ENCODE measurements at regions not wholly inside any gene's neighbourhood (a gene's known extent, or its start where the extent isn't known, plus 50 kb on each side); places are given as distances from the start of the nearest gene placed in this dataset.
"Not testable (repeated sequence)": the region's sequence is repeated elsewhere in the genome, so short reads cannot be mapped to it uniquely, and the experiment has no call there.

GRCh38 chr3:178137206-178137605 lies 399.0 kb upstream of the KCNMB2 start:
- ATAC-seq = no peak
- Histone ChIP-seq H3K27me3 (no peaks in the 10 kb centered on the region), H3K9me3 (no peaks in the 10 kb centered on the region), H3K36me3 (no peaks in the 10 kb centered on the region), H3K4me3 (no peak overlapping the region), H3K4me1 (no peaks in the 10 kb centered on the region), H3K27ac (no peak overlapping the region)
- FAIRE-seq = no peak
- intact Hi-C loops (cut with DNase I) = no loop called here
- 57 to 60% methylated on average over 4 of the region's 4 CpGs for WGBS, 2 donors
- DNase-seq = no peak
- TF ChIP-seq CTCF (IDR thresholded peaks at IDR 0.05) = no peak

- H3K4me3 ChIP-seq = no peak overlapping the region
- no peaks in the 10 kb centered on the region for H3K9me3 ChIP-seq
- FAIRE-seq = no peak
- WGBS, 2 donors = 70 to 72% methylated on average over 3 of the region's 3 CpGs
- no peak for TF ChIP-seq CTCF (IDR thresholded peaks at IDR 0.05)
- intact Hi-C loops (cut with DNase I) = no loop called here
- ATAC-seq = no peak
- DNase-seq = no peak
- H3K4me1 ChIP-seq = no peaks in the 10 kb centered on the region
- H3K27me3 ChIP-seq = no peaks in the 10 kb centered on the region
- no peak overlapping the region for H3K27ac ChIP-seq
- H3K36me3 ChIP-seq = no peaks in the 10 kb centered on the region
Observed at GRCh38 chr3:178137831-178138230, 398.4 kb upstream of the KCNMB2 start.

- Histone ChIP-seq H3K4me1 (no peaks in the 10 kb centered on the region), H3K9me3 (no peaks in the 10 kb centered on the region), H3K27ac (no peak overlapping the region), H3K4me3 (no peak overlapping the region), H3K36me3 (no peaks in the 10 kb centered on the region), H3K27me3 (no peaks in the 10 kb centered on the region)
- FAIRE-seq (no peak), ATAC-seq (no peak), DNase-seq (no peak)
- intact Hi-C loops (cut with DNase I) = no loop called here
- TF ChIP-seq CTCF (IDR thresholded peaks at IDR 0.05) = no peak
Observed at GRCh38 chr3:178139116-178139515, 397.1 kb upstream of the KCNMB2 start.

- Histone ChIP-seq H3K4me1 (no peaks in the 10 kb centered on the region), H3K27me3 (no peaks in the 10 kb centered on the region), H3K36me3 (no peaks in the 10 kb centered on the region), H3K27ac (no peak overlapping the region), H3K4me3 (no peak overlapping the region), H3K9me3 (no peaks in the 10 kb centered on the region)
- ATAC-seq (no peak), FAIRE-seq (no peak), DNase-seq (no peak)
- no peak for TF ChIP-seq CTCF (IDR thresholded peaks at IDR 0.05)
- WGBS, 2 donors = 65 to 67% methylated on average over 4 of the region's 4 CpGs
- intact Hi-C loops (cut with DNase I) = no loop called here
Observed at GRCh38 chr3:178140531-178141304, 395.5 kb upstream of the KCNMB2 start.

GRCh38 chr3:178141305-178141684 lies 394.9 kb upstream of the KCNMB2 start:
- not testable (repeated sequence) for H3K27me3 ChIP-seq
- no CpG with 5 or more reads among the region's 1 CpG for WGBS, 2 donors

More at GRCh38 chr3:178141305-178141684, 394.9 kb upstream of the KCNMB2 start:
- FAIRE-seq; DNase-seq; H3K4me1 ChIP-seq; H3K9me3 ChIP-seq; H3K36me3 ChIP-seq; ATAC-seq; intact Hi-C loops (cut with DNase I); H3K4me3 ChIP-seq; H3K27ac ChIP-seq: not testable (repeated sequence)

Measured in pancreas (tissue), 10 donors.